HepG2 (cell line): ENCODE measurements at regions not wholly inside any gene's neighbourhood (a gene's known extent, or its start where the extent isn't known, plus 50 kb on each side); places are given as distances from the start of the nearest gene placed in this dataset.
A peak's percentile ranks its signal among the peaks of the same experiment; 100 is the strongest.
"Not testable (repeated sequence)": the region's sequence is repeated elsewhere in the genome, so short reads cannot be mapped to it uniquely, and the experiment has no call there.

Source experiments
- ATAC-seq: fragments of 200-7000 bp; cut with Tn5 transposase; 3 replicates; pipeline ENCODE4 v1.9.1; 2020; ENCODE audit warnings: mild to moderate bottlenecking, moderate library complexity
- BruUV-seq: library from RNA; stranded (reverse); fragments of 400-500 nt; replicated peaks from 2 replicates; lab custom pipeline; 2021; lab: Mats Ljungman, UMichigan
- CTCF ChIA-PET: fragments of 300-600 bp; formaldehyde crosslinking; extraction: SDS; loops from one replicate; lab custom pipeline; 2021; ENCODE audit warnings: low total read pairs, inconsistent platforms, low intra/inter-chr PET ratio; lab: Yijun Ruan, JAX
- POLR2A ChIA-PET: fragments of 350-600 bp; sonication (Branson Sonifier 250); formaldehyde crosslinking; loops from one replicate; lab custom pipeline; 2020; ENCODE audit warnings: antibody characterized with exemption, inconsistent platforms; lab: Yijun Ruan, JAX
- DNase-seq: peaks from one replicate; pipeline ENCODE4 v3.0.0-alpha.2; 2015; ENCODE audit warnings: low spot score
- FAIRE-seq: peaks from 3 replicates; lab custom pipeline; 2011; peaks lifted over from hg19 to GRCh38; lab: Jason Lieb, UNC
- H2AFZ ChIP-seq: one replicate; pipeline ENCODE4 v1.6.1; 2011; ENCODE audit warnings: low read length, inconsistent platforms
- H3K27ac ChIP-seq: fragments of 300-600 bp; 3 replicates; pipeline ENCODE4 v1.8.0; 2011; ENCODE audit warnings: mixed run types, mild to moderate bottlenecking, mixed read lengths, low read length, inconsistent platforms; ENCODE audit not compliant: insufficient read depth; ENCODE audit errors: extremely low read length
- H3K27me3 ChIP-seq, 2 experiments: fragments of 200-600 bp in 1 of 2; 2 replicates in 1 of 2; 3 replicates in 1 of 2; pipeline versions ENCODE4 v1.6.0 to v1.8.0; 2011; ENCODE audit warnings: low read length in 2 of 2, mild to moderate bottlenecking in 2 of 2, moderate library complexity in 2 of 2, inconsistent platforms in 1 of 2; ENCODE audit not compliant: insufficient read depth in 2 of 2, control insufficient read depth in 1 of 2
- H3K36me3 ChIP-seq, 2 experiments: fragments of 200-600 bp in 1 of 2; replicated peaks in 1 of 2; 2 replicates in 1 of 2; 3 replicates in 1 of 2; pipeline versions ENCODE4 v1.5.1 to v1.8.0; 2011; ENCODE audit warnings: low read length in 2 of 2, inconsistent platforms in 1 of 2; ENCODE audit not compliant: insufficient read depth in 2 of 2, control insufficient read depth in 1 of 2
- H3K4me1 ChIP-seq: 2 replicates; pipeline ENCODE4 v1.5.1; 2012; ENCODE audit warnings: low read length, inconsistent platforms; ENCODE audit not compliant: insufficient read depth
- H3K4me2 ChIP-seq: 2 replicates; pipeline ENCODE4 v1.6.0; 2011; ENCODE audit warnings: low read depth, low read length, inconsistent platforms
- H3K4me3 ChIP-seq, 3 experiments: fragments of 200-600 bp in 1 of 3; sonication (generic), shearing (Covaris generic) in 1 of 3; replicated peaks in 1 of 3; 2 replicates each; pipeline ENCODE4 v1.5.1; 2011 to 2016; ENCODE audit warnings: low read length in 3 of 3, inconsistent platforms in 2 of 3, low read depth in 2 of 3, mild to moderate bottlenecking in 2 of 3, control low read depth in 1 of 3, mixed read lengths in 1 of 3; ENCODE audit not compliant: insufficient read depth in 1 of 3
- H3K79me2 ChIP-seq: one replicate; pipeline ENCODE4 v1.6.1; 2011; ENCODE audit warnings: low read length, inconsistent platforms; ENCODE audit not compliant: insufficient read depth
- H3K9ac ChIP-seq: 2 replicates; pipeline ENCODE4 v1.6.0; 2011; ENCODE audit warnings: mild to moderate bottlenecking, low read depth, low read length, inconsistent platforms; ENCODE audit not compliant: insufficient read depth
- H3K9me3 ChIP-seq: 2 replicates; pipeline ENCODE4 v1.5.1; 2012; ENCODE audit warnings: mild to moderate bottlenecking, low read length
- H4K20me1 ChIP-seq: 2 replicates; pipeline ENCODE4 v1.6.0; 2011; ENCODE audit warnings: inconsistent platforms, mild to moderate bottlenecking, low read length, moderate library complexity; ENCODE audit not compliant: insufficient read depth
- AKAP8 ChIP-seq: sonication (generic); formaldehyde crosslinking; IDR thresholded peaks from 2 replicates; pipeline ENCODE4 v1.5.1; 2020; ENCODE audit warnings: mild to moderate bottlenecking, missing genetic modification reagents
- ATRX ChIP-seq: sonication (generic); formaldehyde crosslinking; IDR thresholded peaks from 2 replicates; pipeline ENCODE4 v1.4.0; 2020; ENCODE audit warnings: missing genetic modification reagents, borderline replicate concordance
- CAMTA2 ChIP-seq: sonication (generic); formaldehyde crosslinking; IDR thresholded peaks from 2 replicates; pipeline ENCODE4 v1.4.0; 2020; ENCODE audit warnings: mild to moderate bottlenecking, missing genetic modification reagents, borderline replicate concordance
- FOXA3 ChIP-seq: IDR thresholded peaks from 2 replicates; pipeline ENCODE4 v1.6.1; 2016; ENCODE audit warnings: missing genetic modification reagents, missing compliant biosample characterization
- IRF2 ChIP-seq: IDR thresholded peaks from 2 replicates; pipeline ENCODE4 v1.6.1; 2018; ENCODE audit warnings: missing genetic modification reagents, missing compliant biosample characterization
- KMT2B ChIP-seq: IDR thresholded peaks from 2 replicates; pipeline ENCODE4 v1.6.1; 2016; ENCODE audit warnings: missing genetic modification reagents, missing compliant biosample characterization
- MIXL1 ChIP-seq: IDR thresholded peaks from 2 replicates; pipeline ENCODE4 v1.6.1; 2016
- SALL1 ChIP-seq: sonication (generic); formaldehyde crosslinking; IDR thresholded peaks from 2 replicates; pipeline ENCODE4 v1.8.0; 2022; ENCODE audit warnings: mild to moderate bottlenecking, missing genetic modification reagents
- SOX6 ChIP-seq, 2 experiments: fragments of 450-650 bp in 1 of 2; sonication (generic) in 1 of 2; formaldehyde crosslinking in 1 of 2; IDR thresholded peaks; 2 replicates each; pipeline versions ENCODE4 v1.4.0 to v1.6.1; 2017 to 2020; ENCODE audit warnings: antibody characterized with exemption in 1 of 2, mild to moderate bottlenecking in 1 of 2, missing genetic modification reagents in 1 of 2
- WGBS: methylation state at CpG from one replicate; pipeline ENCODE4 v1.1.6; 2017; ENCODE audit warnings: low lambda C conversion rate; 5-methylcytosine and 5-hydroxymethylcytosine counted together
- in situ Hi-C: cut with HindIII; loops from 2 replicates; pipeline ENCODE4 v1.10.0; 2017; ENCODE audit warnings: low pct_unique_long_range_greater_than_20kb; ENCODE audit not compliant: extremely low pct_ligation_motif_present
- intact Hi-C: fragments of 100-400 bp; cut with micrococcal nuclease; formaldehyde crosslinking; loops from one replicate; pipeline ENCODE4 v1.10.0; 2022; ENCODE audit not compliant: unreplicated experiment
- TF ChIP-seq, protein P1 (sequence below): IDR thresholded peaks from 2 replicates; pipeline ENCODE4 v1.6.1; 2016; ENCODE audit warnings: mild to moderate bottlenecking
- TF ChIP-seq, protein P2 (sequence below): sonication (generic); formaldehyde crosslinking; conservative IDR thresholded peaks from 2 replicates; pipeline ENCODE4 v1.4.0; 2020; ENCODE audit warnings: mild to moderate bottlenecking, missing genetic modification reagents, moderate library complexity
- TF ChIP-seq, protein P3 (sequence below): IDR thresholded peaks from 2 replicates; pipeline ENCODE4 v1.6.1; 2012; ENCODE audit warnings: low read depth, low read length, improper control_type of control experiment

DNA sequence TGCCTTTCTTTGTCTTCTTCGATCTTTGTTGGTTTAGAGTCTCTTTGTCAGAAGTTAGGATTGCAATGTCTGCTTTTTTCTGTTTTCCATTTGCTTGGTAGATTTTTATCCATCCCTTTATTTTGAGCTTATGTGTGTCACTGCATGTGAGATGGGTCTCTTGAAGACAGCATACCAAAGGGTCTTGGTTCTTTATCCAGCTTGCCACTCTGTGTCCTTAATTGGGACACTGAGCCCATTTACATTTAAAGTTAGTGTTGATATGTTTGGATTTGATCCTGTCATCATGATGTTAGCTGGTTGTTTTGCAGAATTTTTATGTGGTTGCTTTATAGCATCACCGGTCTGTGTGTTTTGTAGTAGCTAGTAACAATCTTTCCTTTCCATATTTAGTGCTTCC is 107.5 kb upstream of the SKAP2 start:
- FAIRE-seq, result not testable (repeated sequence)

DNA sequence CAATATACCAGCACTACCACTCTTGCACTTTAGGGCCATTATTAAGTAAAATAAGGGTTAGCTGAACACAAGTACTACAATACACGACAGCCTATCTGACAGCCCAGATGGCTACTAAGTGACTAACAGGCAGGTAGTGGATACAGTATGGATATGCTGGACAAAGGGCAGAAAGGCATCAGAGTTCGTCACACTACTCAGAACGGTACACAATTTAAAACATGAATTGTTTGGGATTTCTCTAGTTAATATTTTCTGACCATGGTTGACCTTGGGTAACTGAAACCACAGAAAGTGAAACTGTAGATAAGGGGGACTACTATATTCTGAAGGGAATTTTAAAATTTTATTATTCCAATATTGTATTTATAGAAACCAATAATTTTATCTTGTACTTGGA is 101.3 kb upstream of the SKAP2 start:
- no peaks in the 10 kb centered on the region for H4K20me1 ChIP-seq
- peak overlapping the region; percentile 37 for H3K4me2 ChIP-seq
- no peaks in the 10 kb centered on the region for H3K36me3 ChIP-seq
- FAIRE-seq (no peak), ATAC-seq (peak; percentile 99), DNase-seq (peak; percentile 68)
- H3K4me1 ChIP-seq, result peaks cover 19% of the 10 kb centered on the region
- ChIA-PET CTCF (no interaction called here), POLR2A (no interaction called here)
- 4% methylated on average over 3 of the region's 3 CpGs for WGBS
- no peak overlapping the region for H3K27ac ChIP-seq
- no peak overlapping the region for H2AFZ ChIP-seq
- H3K79me2 ChIP-seq, result no peaks in the 10 kb centered on the region
- no peaks in the 10 kb centered on the region for H3K27me3 ChIP-seq
- no TSS peak for BruUV-seq
- intact Hi-C loops, result loop anchor here (5.0 kb wide), 1 partner anchor 167 kb away; the partner anchor contains the start of gene HOXA4
- peak overlapping the region in 1 of 3 experiments; percentile 23; a peak in 2 of 6 replicates for H3K4me3 ChIP-seq
- in situ Hi-C loops, result no loop called here
- no peaks in the 10 kb centered on the region for H3K9me3 ChIP-seq
- no peak overlapping the region for H3K9ac ChIP-seq
- TF ChIP-seq, protein P1, sequence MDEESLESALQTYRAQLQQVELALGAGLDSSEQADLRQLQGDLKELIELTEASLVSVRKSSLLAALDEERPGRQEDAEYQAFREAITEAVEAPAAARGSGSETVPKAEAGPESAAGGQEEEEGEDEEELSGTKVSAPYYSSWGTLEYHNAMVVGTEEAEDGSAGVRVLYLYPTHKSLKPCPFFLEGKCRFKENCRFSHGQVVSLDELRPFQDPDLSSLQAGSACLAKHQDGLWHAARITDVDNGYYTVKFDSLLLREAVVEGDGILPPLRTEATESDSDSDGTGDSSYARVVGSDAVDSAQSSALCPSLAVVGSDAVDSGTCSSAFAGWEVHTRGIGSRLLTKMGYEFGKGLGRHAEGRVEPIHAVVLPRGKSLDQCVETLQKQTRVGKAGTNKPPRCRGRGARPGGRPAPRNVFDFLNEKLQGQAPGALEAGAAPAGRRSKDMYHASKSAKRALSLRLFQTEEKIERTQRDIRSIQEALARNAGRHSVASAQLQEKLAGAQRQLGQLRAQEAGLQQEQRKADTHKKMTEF (CRISPR knock-in tag), result 0 out of 2 replicates have a peak, but pooled peaks have one; percentile 19
- no peak for TF ChIP-seq ATRX (CRISPR knock-in tag)
- TF ChIP-seq SOX6 (IDR thresholded peaks at IDR 0.05), result no peak
- peak; percentile 42; the same call in 1 of the 2 replicates for TF ChIP-seq SOX6 (CRISPR knock-in tag; IDR thresholded peaks at IDR 0.05)
- TF ChIP-seq AKAP8 (CRISPR knock-in tag), result no peak
- TF ChIP-seq, protein P2, sequence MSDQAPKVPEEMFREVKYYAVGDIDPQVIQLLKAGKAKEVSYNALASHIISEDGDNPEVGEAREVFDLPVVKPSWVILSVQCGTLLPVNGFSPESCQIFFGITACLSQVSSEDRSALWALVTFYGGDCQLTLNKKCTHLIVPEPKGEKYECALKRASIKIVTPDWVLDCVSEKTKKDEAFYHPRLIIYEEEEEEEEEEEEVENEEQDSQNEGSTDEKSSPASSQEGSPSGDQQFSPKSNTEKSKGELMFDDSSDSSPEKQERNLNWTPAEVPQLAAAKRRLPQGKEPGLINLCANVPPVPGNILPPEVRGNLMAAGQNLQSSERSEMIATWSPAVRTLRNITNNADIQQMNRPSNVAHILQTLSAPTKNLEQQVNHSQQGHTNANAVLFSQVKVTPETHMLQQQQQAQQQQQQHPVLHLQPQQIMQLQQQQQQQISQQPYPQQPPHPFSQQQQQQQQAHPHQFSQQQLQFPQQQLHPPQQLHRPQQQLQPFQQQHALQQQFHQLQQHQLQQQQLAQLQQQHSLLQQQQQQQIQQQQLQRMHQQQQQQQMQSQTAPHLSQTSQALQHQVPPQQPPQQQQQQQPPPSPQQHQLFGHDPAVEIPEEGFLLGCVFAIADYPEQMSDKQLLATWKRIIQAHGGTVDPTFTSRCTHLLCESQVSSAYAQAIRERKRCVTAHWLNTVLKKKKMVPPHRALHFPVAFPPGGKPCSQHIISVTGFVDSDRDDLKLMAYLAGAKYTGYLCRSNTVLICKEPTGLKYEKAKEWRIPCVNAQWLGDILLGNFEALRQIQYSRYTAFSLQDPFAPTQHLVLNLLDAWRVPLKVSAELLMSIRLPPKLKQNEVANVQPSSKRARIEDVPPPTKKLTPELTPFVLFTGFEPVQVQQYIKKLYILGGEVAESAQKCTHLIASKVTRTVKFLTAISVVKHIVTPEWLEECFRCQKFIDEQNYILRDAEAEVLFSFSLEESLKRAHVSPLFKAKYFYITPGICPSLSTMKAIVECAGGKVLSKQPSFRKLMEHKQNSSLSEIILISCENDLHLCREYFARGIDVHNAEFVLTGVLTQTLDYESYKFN (CRISPR knock-in tag), result peak; percentile 46
- TF ChIP-seq IRF2 (CRISPR knock-in tag), result 0 out of 2 replicates have a peak, but pooled peaks have one; percentile 23
- TF ChIP-seq FOXA3 (CRISPR knock-in tag), result 0 out of 2 replicates have a peak, but pooled peaks have one; percentile 6
- TF ChIP-seq MIXL1, result 0 out of 2 replicates have a peak, but pooled peaks have one; percentile 39
- TF ChIP-seq SALL1 (CRISPR knock-in tag), result peak; percentile 17; the same call in 1 of the 2 replicates
- TF ChIP-seq, protein P3, sequence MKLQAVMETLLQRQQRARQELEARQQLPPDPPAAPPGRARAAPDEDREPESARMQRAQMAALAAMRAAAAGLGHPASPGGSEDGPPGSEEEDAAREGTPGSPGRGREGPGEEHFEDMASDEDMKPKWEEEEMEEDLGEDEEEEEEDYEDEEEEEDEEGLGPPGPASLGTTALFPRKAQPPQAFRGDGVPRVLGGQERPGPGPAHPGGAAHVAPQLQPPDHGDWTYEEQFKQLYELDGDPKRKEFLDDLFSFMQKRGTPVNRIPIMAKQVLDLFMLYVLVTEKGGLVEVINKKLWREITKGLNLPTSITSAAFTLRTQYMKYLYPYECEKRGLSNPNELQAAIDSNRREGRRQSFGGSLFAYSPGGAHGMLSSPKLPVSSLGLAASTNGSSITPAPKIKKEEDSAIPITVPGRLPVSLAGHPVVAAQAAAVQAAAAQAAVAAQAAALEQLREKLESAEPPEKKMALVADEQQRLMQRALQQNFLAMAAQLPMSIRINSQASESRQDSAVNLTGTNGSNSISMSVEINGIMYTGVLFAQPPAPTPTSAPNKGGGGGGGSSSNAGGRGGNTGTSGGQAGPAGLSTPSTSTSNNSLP, result peak; percentile 25; the same call in 1 of the 2 replicates
- TF ChIP-seq CAMTA2 (CRISPR knock-in tag), result no peak
- TF ChIP-seq KMT2B (CRISPR knock-in tag), result 0 out of 2 replicates have a peak, but pooled peaks have one; percentile 16

More for the DNA sequence above, 107.5 kb upstream of the SKAP2 start:
- peaks cover 15% of the 10 kb centered on the region for H3K9me3 ChIP-seq
- H3K4me3 ChIP-seq, H3K27me3 ChIP-seq, H3K4me1 ChIP-seq, H3K27ac ChIP-seq, DNase-seq, H3K9ac ChIP-seq, intact Hi-C loops, POLR2A ChIA-PET, H3K36me3 ChIP-seq, in situ Hi-C loops, H2AFZ ChIP-seq, H3K4me2 ChIP-seq, BruUV-seq, CTCF ChIA-PET, H4K20me1 ChIP-seq, H3K79me2 ChIP-seq, ATAC-seq: not testable (repeated sequence)
- 30% methylated on average over 2 of the region's 2 CpGs for WGBS
